C4-2B (cell line): ENCODE measurements at regions not wholly inside any gene's neighbourhood (a gene's known extent, or its start where the extent isn't known, plus 50 kb on each side); places are given as distances from the start of the nearest gene placed in this dataset.

Experiments used
- ZFX ChIP-seq: fragments of 450-650 bp; IDR thresholded peaks from 2 replicates; pipeline ENCODE4 v1.6.1; 2017
- TF ChIP-seq, protein P1 (sequence below): fragments of 450-650 bp; conservative IDR thresholded peaks from 2 replicates; pipeline ENCODE4 v1.5.1; 2017; ENCODE audit warnings: mild to moderate bottlenecking

DNA sequence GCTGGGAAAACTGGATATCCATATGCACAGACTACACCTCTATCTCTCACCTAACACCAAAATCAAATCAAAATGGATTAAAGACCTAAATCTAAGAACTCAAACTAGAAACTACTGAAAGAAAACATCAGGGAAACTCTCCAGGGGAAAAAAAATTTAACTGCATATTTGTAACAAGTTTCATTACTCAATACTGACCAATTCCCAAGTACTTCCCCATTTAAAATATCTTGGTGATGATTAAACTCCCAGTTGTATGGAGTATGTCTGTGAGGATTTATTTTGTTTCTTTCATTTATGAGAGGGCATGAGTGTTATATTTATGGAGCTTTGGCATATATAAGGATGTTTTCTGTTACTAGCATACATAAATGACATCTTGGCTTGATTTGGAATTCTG lies 112.3 kb upstream of the IL15 start:
- TF ChIP-seq, protein P1, sequence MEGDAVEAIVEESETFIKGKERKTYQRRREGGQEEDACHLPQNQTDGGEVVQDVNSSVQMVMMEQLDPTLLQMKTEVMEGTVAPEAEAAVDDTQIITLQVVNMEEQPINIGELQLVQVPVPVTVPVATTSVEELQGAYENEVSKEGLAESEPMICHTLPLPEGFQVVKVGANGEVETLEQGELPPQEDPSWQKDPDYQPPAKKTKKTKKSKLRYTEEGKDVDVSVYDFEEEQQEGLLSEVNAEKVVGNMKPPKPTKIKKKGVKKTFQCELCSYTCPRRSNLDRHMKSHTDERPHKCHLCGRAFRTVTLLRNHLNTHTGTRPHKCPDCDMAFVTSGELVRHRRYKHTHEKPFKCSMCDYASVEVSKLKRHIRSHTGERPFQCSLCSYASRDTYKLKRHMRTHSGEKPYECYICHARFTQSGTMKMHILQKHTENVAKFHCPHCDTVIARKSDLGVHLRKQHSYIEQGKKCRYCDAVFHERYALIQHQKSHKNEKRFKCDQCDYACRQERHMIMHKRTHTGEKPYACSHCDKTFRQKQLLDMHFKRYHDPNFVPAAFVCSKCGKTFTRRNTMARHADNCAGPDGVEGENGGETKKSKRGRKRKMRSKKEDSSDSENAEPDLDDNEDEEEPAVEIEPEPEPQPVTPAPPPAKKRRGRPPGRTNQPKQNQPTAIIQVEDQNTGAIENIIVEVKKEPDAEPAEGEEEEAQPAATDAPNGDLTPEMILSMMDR: no peak
- TF ChIP-seq ZFX: no peak
